Endothelial cell of umbilical vein (primary cell): ENCODE measurements at regions not wholly inside any gene's neighbourhood (a gene's known extent, or its start where the extent isn't known, plus 50 kb on each side); places are given as distances from the start of the nearest gene placed in this dataset.

Experiments used
- BruUV-seq: library from RNA; stranded (reverse); fragments of 400-500 nt; replicated peaks from 2 replicates; lab custom pipeline; 2021; lab: Mats Ljungman, UMichigan
- CTCF ChIA-PET: fragments of 300-600, 350-600 bp; sonication (Branson Sonifier 250); formaldehyde crosslinking; loops from one replicate; lab custom pipeline; 2021; ENCODE audit warnings: antibody characterized with exemption, inconsistent platforms; lab: Charles Lee
- POLR2A ChIA-PET: fragments of 300-600, 350-600 bp; sonication (Branson Sonifier 250); formaldehyde crosslinking; loops from one replicate; lab custom pipeline; 2021; ENCODE audit warnings: antibody characterized with exemption, inconsistent platforms; lab: Charles Lee
- DNase-seq: peaks from one replicate; pipeline ENCODE4 v3.0.0-alpha.2; 2011; ENCODE audit warnings: low read depth, low spot score
- FAIRE-seq: peaks from 2 replicates; lab custom pipeline; 2011; peaks lifted over from hg19 to GRCh38; lab: Jason Lieb, UNC
- H2AFZ ChIP-seq: 2 replicates; pipeline ENCODE4 v1.6.0; 2012; ENCODE audit warnings: low read depth, low read length, control low read depth, inconsistent platforms
- H3K27ac ChIP-seq: 2 replicates; pipeline ENCODE4 v1.5.1; 2011; ENCODE audit warnings: low read depth, mild to moderate bottlenecking, control low read depth, low read length, moderate library complexity; ENCODE audit not compliant: insufficient read depth
- H3K27me3 ChIP-seq, 2 experiments: 2 replicates each; pipeline versions ENCODE4 v1.6.0 to v1.6.1; 2011; ENCODE audit warnings: low read length in 2 of 2, mixed read lengths in 1 of 2; ENCODE audit not compliant: control insufficient read depth in 2 of 2, insufficient read depth in 2 of 2
- H3K36me3 ChIP-seq, 2 experiments: 2 replicates in 1 of 2; 3 replicates in 1 of 2; pipeline ENCODE4 v1.5.1; 2011; ENCODE audit warnings: low read length in 2 of 2, mild to moderate bottlenecking in 1 of 2, moderate library complexity in 1 of 2; ENCODE audit not compliant: control insufficient read depth in 2 of 2, insufficient read depth in 2 of 2; ENCODE audit errors: extremely low read depth in 1 of 2
- H3K4me1 ChIP-seq: 3 replicates; pipeline ENCODE4 v1.5.1; 2011; ENCODE audit warnings: mild to moderate bottlenecking, low read length; ENCODE audit not compliant: control insufficient read depth, insufficient read depth; ENCODE audit errors: extremely low read depth
- H3K4me2 ChIP-seq: 2 replicates; pipeline ENCODE4 v1.6.1; 2011; ENCODE audit warnings: low read length, control low read depth, mixed read lengths; ENCODE audit not compliant: insufficient read depth
- H3K4me3 ChIP-seq, 3 experiments: fragments of 200-600 bp in 1 of 3; sonication (generic), shearing (Covaris generic) in 1 of 3; replicated peaks in 1 of 3; 2 replicates each; pipeline ENCODE4 v1.5.1; 2011 to 2016; ENCODE audit warnings: control low read depth in 3 of 3, low read length in 3 of 3, mild to moderate bottlenecking in 2 of 3, inconsistent platforms in 1 of 3, low read depth in 1 of 3, moderate library complexity in 1 of 3; ENCODE audit not compliant: insufficient read depth in 1 of 3
- H3K79me2 ChIP-seq: 2 replicates; pipeline ENCODE4 v1.6.0; 2012; ENCODE audit warnings: low read length, inconsistent platforms; ENCODE audit not compliant: control insufficient read depth, insufficient read depth
- H3K9ac ChIP-seq: replicated peaks from 2 replicates; pipeline ENCODE3; 2011; ENCODE audit warnings: low read length, control low read depth; ENCODE audit not compliant: insufficient read depth; ENCODE audit errors: extremely low read depth
- H3K9me1 ChIP-seq: replicated peaks from 3 replicates; pipeline ENCODE4 v1.6.0; 2011; ENCODE audit warnings: mild to moderate bottlenecking, low read length; ENCODE audit not compliant: control insufficient read depth, insufficient read depth; ENCODE audit errors: extremely low read depth
- H3K9me3 ChIP-seq: replicated peaks from 2 replicates; pipeline ENCODE4 v1.5.1; 2012; ENCODE audit warnings: low read length, inconsistent platforms; ENCODE audit not compliant: control insufficient read depth, insufficient read depth
- H4K20me1 ChIP-seq: replicated peaks from 2 replicates; pipeline ENCODE3; 2011; ENCODE audit warnings: mild to moderate bottlenecking, low read length; ENCODE audit not compliant: control insufficient read depth, insufficient read depth; ENCODE audit errors: extremely low read depth
- EZH2 ChIP-seq: IDR thresholded peaks from 2 replicates; pipeline ENCODE4 v1.6.1; 2012; ENCODE audit warnings: borderline replicate concordance, low read depth, mild to moderate bottlenecking, moderate library complexity, low read length, inconsistent platforms; ENCODE audit not compliant: severe bottlenecking
- FOS ChIP-seq: IDR thresholded peaks from 2 replicates; pipeline ENCODE4 v1.6.1; 2011; ENCODE audit warnings: mild to moderate bottlenecking, low read length, moderate library complexity, borderline replicate concordance; ENCODE audit not compliant: insufficient read depth
- GATA2 ChIP-seq: IDR thresholded peaks from 2 replicates; pipeline ENCODE4 v1.7.0; 2011; ENCODE audit warnings: low read depth, mild to moderate bottlenecking, moderate library complexity, mixed read lengths, low read length; ENCODE audit not compliant: insufficient read length, insufficient read depth
- JUN ChIP-seq: IDR thresholded peaks from 2 replicates; pipeline ENCODE4 v1.6.1; 2011; ENCODE audit warnings: borderline replicate concordance, low read depth; ENCODE audit not compliant: insufficient read length, insufficient read depth
- MAX ChIP-seq: IDR thresholded peaks from 2 replicates; pipeline ENCODE4 v1.6.1; 2011; ENCODE audit not compliant: insufficient read depth, insufficient read length
- MYC ChIP-seq: IDR thresholded peaks from one replicate; pipeline ENCODE4 v1.6.1; 2011; ENCODE audit warnings: mild to moderate bottlenecking, low read depth, low read length
- POLR2A ChIP-seq: IDR thresholded peaks from 2 replicates; pipeline ENCODE4 v1.6.1; 2012; ENCODE audit warnings: low read depth, mild to moderate bottlenecking, control low read depth, low read length
- POLR2AphosphoS5 ChIP-seq: IDR thresholded peaks from 2 replicates; pipeline ENCODE4 v1.6.1; 2012; ENCODE audit warnings: low read depth, mild to moderate bottlenecking, control low read depth, low read length, moderate library complexity; ENCODE audit not compliant: insufficient read depth
- dilution Hi-C: fragments of 300-500 bp; cut with MboI; formaldehyde crosslinking; loops from one replicate; pipeline ENCODE4 v1.15.0; 2019; ENCODE audit warnings: low sequenced_read_pairs; ENCODE audit not compliant: extremely low pct_ligation_motif_present
- intact Hi-C: fragments of 100-400 bp; cut with micrococcal nuclease; formaldehyde crosslinking; loops from one replicate; pipeline ENCODE4 v1.10.0; 2022
- TF ChIP-seq, protein P1 (sequence below), 2 donors: IDR thresholded peaks; 1 replicate in 1 of 2; 2 replicates in 1 of 2; pipeline ENCODE4 v1.5.1; 2011; ENCODE audit warnings: low read length in 2 of 2, mild to moderate bottlenecking in 2 of 2, moderate library complexity in 2 of 2, control low read depth in 1 of 2, inconsistent platforms in 1 of 2, low read depth in 1 of 2; ENCODE audit not compliant: insufficient read depth in 1 of 2; ENCODE audit errors: extremely low read depth in 1 of 2

DNA sequence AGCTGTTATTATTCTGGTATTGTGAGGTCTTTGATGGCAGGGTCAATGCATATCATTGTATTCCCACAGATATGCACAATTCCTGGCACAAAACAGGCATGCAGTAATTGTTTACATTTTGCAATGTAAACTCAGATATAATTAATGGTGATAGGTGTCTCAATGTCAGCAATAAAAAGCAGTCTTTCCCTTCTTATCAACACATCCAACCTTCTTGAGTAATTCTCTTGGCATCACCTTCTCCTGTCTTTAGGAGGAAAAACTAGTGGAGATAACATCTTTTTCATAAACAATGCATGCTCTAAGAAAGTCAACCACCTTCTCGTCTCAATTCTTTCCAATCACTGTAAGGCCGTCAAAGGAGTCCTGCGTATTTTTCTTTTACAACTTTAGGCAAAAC, 313.3 kb upstream of the GULP1 start:
- H3K27me3 ChIP-seq: no peaks in the 10 kb centered on the region
- POLR2A ChIA-PET: no interaction called here
- no peaks in the 10 kb centered on the region for H3K9me1 ChIP-seq
- H3K4me2 ChIP-seq: no peak overlapping the region
- dilution Hi-C loops: no loop called here
- CTCF ChIA-PET: interaction anchor here (0.6 kb wide), 1 partner anchor 67 kb away, joined by 3 read pairs; no protein-coding TSS in a partner anchor
- no peak for FAIRE-seq
- no peak overlapping the region for H3K4me3 ChIP-seq
- DNase-seq: no peak
- H3K9ac ChIP-seq: no peak overlapping the region
- H4K20me1 ChIP-seq: no peaks in the 10 kb centered on the region
- H3K27ac ChIP-seq: no peak overlapping the region
- H3K4me1 ChIP-seq: no peaks in the 10 kb centered on the region
- intact Hi-C loops: no loop called here
- no TSS peak for BruUV-seq
- TF ChIP-seq EZH2 (no peak), POLR2A (no peak), MYC (no peak), GATA2 (no peak), POLR2AphosphoS5 (no peak), JUN (no peak), MAX (no peak), FOS (no peak)
- TF ChIP-seq, protein P1, sequence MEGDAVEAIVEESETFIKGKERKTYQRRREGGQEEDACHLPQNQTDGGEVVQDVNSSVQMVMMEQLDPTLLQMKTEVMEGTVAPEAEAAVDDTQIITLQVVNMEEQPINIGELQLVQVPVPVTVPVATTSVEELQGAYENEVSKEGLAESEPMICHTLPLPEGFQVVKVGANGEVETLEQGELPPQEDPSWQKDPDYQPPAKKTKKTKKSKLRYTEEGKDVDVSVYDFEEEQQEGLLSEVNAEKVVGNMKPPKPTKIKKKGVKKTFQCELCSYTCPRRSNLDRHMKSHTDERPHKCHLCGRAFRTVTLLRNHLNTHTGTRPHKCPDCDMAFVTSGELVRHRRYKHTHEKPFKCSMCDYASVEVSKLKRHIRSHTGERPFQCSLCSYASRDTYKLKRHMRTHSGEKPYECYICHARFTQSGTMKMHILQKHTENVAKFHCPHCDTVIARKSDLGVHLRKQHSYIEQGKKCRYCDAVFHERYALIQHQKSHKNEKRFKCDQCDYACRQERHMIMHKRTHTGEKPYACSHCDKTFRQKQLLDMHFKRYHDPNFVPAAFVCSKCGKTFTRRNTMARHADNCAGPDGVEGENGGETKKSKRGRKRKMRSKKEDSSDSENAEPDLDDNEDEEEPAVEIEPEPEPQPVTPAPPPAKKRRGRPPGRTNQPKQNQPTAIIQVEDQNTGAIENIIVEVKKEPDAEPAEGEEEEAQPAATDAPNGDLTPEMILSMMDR (IDR thresholded peaks at IDR 0.05; ENCODE audit: extremely low read depth in 1 of 2, insufficient read depth in 1 of 2, low read depth in 1 of 2, low read length in 2 of 2): no peak
- H3K79me2 ChIP-seq: no peaks in the 10 kb centered on the region
- no peaks in the 10 kb centered on the region for H3K36me3 ChIP-seq
- no peaks in the 10 kb centered on the region for H3K9me3 ChIP-seq
- H2AFZ ChIP-seq: no peak overlapping the region
